HL-60/S4 treated with retinoic acid at 250 ng/mL for 4 days and 3 days (cell line): ENCODE measurements at regions not wholly inside any gene's neighbourhood (a gene's known extent, or its start where the extent isn't known, plus 50 kb on each side); places are given as distances from the start of the nearest gene placed in this dataset.

ENCODE experiments used
- in situ Hi-C: fragments of 300-500 bp; cut with MboI; formaldehyde crosslinking; loops from 2 replicates; pipeline ENCODE4 v1.7.0; 2022; ENCODE audit warnings: low sequenced_read_pairs

DNA sequence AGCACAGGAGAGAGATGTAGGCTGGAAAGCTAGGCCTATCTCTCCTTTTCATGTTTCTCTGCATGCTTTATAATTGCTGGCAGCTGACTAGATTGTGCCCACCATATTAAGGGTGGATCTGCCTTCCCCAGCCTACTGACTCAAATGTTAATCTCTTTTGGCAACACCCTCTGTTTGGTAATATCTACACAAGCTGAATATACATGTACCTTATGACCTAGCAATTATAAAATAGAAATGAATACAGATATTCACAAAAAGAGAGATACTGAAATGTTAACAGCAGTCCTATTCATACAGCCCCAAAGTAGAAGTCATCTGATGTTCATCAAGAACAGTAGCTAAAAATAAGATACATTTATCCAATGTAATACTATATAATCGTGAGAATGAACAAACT lies 429.6 kb downstream of the EPM2A start:
- in situ Hi-C loops = no loop called here

DNA sequence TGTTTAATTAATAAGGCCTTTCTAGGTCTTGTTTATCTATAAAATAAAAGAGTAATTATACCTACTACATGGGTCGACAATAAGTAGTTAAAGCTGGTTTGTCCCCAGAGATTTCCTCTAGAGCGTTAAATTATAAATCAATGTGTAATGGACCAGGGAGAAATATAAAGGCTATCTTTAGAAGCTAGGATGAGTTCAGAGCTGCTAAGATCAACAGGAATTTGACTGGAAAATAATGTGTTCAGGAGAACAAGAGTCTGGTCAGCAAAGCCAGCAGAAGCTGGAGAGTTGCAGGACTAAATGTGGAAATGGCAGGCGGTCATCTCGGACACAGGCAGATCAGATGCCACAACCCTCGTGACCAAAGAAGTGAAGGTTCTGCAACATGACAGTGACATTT lies 428.8 kb downstream of the EPM2A start:
- in situ Hi-C loops = no loop called here

DNA sequence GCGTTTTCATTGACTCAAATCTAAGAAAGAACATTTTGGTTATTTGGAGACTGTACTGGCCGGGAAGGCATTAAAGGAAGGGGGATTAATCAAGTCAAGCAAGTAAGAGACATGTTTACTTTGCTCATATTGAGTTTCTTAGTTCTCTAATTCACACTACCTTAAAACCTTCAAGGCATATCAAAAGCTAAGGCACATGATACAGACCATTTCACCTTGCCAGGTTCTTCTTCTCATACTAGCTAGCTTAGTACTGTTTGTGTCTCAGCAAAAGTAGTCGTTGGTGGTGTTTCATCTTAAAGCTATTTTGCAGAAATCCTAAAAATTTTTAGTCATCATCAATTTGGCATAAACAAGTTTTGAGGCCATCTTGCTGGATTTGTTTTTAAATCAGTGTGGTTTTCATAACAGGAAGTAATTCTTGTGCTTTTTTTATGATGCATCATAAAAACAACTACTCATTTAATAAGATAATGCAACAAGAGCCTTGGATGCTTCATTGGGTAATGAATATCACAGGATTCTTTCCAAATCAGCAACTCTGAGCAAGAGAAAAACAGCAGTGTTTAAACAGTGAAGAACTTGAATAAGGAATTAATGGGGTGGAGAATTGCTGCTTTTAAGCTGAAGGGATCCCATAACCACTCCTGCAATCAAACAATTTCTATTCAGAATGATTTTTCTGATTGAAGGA lies 425.3 kb downstream of the EPM2A start:
- in situ Hi-C loops = no loop called here

DNA sequence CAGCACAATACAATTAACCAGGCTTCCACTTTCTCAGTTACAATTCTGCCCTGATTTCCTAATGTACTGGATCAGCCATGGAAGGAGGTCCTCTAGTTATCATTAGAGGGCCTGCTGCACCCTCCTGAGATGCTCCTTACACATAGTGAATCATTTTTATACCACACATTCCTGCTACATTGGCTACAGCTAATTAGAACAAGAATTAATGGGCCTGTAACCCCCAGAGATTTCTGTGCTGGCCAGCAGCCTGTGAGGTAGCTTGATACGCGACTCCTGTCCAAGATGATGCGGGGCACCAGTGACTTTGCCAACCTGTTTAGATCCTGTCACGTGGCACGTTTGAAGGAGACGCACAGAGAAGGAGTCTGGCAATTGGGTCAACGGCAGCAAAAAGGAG lies 422.8 kb downstream of the EPM2A start:
- in situ Hi-C loops = no loop called here

DNA sequence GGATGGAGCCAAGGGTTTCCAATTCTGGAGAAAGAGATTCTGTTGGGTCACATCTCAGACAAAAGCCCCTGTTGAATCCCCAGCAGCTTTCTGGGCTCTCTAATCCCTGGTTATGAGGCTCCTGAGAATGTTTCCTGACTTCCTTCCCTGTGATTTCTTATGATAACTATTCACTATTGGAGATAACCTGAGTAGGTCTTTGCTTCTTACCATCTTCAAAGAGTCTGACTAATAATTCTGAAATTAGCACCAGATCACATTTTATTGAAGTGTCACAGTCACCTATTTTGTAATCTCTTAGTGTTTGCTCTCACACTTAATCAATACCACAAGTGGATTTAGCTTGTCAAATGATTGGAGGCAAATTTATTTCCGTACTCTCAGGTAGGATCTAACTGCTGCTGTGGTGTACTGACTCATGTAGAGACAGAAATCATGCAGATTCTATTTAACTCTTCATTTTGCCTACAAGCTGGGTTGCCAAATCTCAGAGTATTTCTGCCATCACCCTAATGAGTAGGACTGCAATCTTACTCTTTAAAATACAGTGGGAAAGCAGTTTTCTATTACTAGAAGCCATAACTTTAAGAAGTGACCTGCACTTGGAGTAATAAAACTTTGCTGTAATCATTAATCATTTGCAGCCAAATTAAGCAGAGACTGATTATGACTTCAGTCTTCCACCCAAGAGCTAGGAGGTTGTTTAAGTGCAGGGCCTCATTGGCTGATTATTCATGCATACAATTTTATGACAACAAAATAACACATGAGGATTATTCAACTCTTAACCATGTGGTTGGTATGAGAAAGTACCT lies 422.1 kb downstream of the EPM2A start:
- in situ Hi-C loops = no loop called here

DNA sequence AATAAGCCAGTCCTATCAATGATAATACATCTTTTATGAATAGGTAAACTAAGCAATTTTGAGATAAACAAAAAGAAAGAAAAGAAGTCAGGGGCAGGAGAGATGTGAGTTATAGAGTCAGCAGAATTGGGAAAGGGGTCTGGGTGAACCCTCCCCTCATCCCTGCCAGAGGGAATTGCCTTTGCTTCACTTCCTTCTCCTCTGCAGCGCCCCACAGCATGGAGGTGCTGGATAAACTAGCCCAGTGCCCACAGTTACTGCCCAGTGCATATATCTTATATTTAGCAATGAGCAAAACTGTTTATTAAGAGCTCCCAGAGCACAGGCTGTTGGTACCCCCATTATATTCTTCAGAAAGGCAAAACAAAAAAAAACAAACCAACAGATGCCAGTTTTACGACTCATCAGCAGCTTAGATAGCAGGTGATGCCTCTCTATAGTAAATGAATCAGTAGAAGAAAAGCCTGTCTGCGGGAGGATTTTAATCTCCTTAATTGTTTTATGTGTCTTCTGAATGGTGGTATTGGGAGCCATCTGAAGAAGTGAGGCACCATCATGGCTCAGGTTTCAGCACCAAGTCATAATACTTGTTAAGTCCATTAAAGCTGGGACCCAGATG lies 419.2 kb downstream of the EPM2A start:
- in situ Hi-C loops = no loop called here

DNA sequence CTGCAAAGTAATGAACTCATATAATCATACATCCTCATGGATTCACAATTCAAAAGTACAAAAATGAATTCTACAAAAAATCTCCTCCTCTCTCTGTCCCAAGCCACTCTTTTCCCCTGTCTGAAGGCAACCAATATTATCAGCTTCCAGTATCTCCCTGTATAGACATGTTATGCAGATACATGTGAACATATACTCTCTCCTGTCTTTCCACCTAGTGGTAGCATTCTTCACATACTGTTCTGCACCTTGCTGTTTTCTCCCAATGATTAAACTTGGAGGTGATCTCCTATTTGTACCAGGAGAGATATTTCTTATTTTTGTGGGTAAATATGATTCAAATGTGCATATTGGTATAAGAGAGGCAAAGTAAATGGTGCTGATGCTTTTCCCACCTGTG lies 416.4 kb downstream of the EPM2A start:
- in situ Hi-C loops = no loop called here

DNA sequence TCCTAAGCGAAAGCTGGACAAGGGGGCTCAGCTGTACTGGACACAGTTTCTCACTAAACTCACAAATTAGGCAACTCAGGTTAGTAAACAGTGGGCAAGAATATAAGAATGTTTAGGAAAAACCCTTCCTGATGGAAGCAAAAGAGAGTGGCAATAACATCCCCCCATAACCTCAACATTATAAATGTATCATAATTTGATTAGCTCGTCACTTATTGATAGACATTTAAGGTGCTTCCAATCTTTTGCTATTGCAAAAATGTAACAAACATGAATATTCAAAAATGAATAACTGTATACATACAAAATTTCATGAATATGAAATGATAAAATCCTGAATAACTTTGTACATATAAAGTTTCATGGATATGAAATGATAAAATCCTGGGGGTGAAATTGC lies 415.7 kb downstream of the EPM2A start:
- in situ Hi-C loops = no loop called here

DNA sequence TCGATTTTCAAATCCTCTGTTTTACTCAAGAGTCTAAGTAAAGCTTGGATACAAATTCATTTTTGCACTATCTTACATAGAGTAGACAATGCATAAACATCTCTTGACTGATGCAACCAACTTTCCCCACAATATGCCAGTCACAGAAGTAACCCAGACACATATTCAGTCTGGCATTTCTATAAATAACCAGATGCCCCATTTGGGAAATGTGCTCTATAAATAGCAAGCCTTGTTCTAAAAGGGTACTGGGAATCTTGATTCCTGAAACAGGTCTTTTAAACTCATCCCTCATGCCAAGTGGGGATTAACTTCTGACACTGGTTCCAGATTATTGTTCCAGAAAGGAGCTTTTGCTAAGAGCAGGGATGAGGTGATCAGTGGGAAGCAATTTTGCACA lies 411.7 kb downstream of the EPM2A start:
- in situ Hi-C loops = no loop called here

DNA sequence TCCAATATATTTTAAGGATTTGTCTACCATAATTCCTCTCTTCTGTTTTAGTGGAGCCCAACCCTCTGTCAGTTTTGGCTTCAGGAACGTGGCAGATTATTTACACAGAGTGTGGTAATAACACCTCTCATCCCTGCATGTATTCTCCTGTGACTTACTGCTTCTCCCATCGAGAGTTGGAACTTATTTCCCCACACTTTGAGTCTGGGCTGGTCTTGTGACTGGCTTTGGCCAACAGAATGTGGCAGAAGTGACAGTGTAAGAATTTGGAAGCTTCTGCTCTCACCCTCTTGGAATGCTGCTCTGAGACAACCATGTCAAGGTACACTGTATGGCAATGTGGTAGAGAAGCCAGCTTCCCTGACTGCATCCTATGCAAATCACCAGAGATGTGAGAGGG lies 407.7 kb downstream of the EPM2A start:
- in situ Hi-C loops = no loop called here

DNA sequence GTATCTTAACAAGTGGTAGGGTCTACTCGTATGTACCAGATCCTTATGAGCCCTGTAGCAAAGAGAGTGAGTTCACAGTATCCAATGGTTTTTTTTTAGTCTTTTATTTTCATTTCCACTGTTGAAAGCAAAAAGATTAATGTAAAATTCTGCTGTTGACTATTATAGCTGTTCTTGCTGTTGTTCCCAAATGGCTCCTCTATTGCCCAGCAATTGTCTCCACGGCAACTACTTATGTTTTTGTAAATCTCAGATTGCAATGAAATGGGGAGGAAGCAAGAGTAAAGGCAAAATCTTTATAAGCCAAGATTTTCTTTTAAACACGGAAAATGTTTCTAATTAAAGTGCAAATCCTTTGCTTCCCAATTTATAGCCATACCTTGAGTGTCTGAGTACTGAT lies 406.1 kb downstream of the EPM2A start:
- in situ Hi-C loops = no loop called here

DNA sequence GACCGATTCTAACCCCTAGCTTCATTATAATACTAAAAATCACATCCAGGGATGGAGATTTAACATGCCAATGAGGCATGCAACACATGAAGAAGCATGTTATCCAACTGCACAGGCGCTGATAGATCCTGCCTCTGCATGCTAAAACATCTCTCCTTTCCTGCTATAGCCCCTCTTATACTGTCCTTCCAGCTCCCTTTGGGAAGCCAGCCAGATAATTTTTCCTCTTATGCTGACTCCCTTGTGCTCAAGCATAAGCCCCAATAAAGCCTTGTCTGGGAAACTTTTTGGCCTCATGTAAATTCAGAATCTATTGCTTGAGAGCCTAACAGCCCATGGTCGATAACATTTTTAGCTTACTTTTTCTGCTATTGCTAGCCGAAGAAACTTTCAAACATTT lies 404.3 kb downstream of the EPM2A start:
- in situ Hi-C loops = no loop called here

DNA sequence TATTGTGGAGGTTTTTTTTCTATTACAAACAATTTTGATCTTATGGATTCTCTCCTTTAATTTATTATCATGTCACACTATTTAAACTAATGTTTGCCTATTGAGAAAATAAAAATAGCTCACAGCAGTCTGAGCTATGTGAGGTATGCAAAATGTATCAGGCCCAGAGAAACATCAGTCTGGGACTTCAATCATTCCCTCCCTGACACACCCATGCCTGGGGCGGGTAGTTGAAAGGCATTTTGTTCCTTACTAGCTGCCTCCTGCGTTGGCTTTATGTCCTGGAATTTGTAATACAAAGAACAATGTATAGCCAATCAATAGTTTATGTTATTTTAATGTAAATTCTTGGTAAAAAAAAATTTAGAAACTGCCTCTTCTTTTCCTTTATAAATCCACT lies 403.3 kb downstream of the EPM2A start:
- in situ Hi-C loops = no loop called here

DNA sequence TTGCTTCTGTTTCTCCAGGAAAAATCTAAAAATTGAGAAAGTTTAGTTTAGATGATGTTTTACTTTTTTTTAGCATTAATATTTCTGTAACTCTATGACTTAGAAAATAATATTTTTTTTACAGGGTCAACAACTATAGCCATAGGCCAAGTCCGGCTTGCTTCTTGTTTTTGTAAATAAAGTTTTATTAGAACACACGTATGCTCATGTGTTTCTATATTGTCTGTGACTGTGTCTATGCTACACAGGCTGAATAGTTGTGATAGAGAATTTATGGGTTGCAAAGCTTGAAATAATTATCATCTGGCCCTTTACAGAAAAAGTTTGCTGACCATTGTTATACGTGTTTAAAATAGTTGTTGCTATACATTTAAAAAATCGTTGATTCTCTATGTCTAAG lies 399.2 kb downstream of the EPM2A start:
- in situ Hi-C loops = no loop called here

DNA sequence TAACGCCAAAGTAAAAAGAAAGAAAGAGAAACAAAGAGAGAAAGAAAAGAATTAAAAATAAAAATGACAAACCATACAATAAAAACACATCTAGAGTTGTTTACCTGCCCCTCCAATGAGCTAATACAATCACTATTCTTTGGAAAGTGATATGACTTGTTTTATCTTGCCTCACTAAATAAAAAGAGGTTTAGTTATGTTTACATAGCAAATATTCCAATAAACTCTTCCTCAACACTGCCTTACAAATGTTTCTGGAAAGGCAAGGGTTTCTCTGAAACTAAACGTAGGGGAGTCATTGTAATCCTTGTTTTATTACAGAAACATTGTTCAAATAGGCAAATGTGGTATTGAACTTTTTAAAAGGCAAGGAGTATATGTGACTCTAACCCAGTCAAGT lies 396.2 kb downstream of the EPM2A start:
- in situ Hi-C loops = no loop called here

DNA sequence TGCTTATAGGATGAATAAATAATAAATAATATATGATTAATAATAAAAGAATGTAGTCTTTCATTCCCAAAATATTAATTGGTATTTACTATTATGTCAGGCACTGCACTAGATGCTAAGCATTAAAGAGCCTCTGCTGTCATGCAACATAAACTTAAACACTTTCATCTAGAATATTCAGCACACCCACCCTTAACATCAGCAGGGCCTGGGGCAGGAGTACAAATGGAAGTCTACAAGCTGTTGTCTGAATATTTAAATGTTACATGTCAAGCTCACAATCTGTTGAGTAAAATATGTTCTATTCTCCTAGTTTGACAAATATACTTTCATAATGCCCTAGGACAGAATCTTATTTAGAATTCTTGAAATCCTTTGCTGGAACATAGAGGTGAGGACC lies 395.1 kb downstream of the EPM2A start:
- in situ Hi-C loops = no loop called here

DNA sequence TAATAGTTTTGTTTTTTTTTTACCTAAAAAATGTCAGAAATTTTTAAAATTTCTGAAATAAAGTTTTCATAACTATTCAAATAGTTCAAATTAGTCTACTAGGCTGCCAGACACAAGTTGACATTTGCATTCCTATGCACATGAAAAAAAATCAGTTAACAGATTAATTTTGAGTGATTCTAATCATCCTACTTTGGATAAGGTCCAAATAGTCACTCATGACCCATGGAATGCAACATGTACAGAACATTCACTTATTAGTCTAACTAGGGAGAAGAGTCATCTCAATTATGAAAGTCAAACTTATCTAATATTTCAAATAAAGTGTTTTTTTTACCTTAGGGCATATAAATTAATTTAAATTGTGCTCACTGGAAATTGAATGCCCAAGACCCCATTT lies 390.2 kb downstream of the EPM2A start:
- in situ Hi-C loops = no loop called here

DNA sequence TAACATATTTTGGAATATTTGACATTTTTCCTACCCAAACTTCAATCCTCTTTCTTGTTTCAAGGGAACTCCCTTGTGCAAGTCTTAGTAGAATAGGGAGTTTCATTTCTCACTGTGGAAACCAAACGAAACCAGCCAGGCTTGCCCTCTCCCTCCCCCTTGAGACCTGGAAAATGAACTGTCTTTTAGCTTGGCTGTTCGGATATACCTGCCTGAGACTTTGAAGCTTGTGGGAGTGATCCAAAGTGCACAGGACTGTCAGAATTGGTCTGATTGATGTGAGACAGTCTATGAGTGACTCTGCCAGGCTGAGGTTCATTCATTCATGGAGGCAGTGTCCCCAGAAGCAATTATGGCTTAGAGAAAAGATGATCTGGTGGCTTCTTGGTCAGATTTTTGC lies 388.1 kb downstream of the EPM2A start:
- in situ Hi-C loops = no loop called here

DNA sequence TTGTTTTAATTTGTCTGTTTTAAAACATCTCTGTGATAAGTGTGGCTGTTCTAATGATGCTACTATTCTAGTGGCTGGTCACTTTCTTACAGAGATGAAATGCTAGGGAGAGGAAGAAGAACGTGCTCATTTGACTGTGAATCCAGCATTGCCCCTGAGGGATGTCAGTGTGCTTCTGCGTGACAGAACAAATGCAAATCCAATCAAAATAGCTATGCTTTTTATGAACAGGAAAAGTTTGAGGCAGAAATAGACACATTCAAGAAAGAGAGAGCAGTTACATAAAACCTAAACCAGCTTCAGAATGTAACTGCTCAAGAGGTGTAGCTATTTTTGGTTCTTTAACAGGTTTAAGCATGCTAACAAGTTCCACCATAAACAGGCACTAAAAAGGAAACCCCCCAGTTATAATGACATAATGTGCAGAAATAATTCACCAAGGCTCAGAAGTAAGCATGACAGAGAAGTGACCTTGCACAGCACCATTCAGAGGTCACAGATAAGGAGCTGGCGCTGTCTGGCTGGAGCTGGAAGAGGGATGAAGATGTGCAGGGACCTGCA lies 385.3 kb downstream of the EPM2A start:
- in situ Hi-C loops = no loop called here

DNA sequence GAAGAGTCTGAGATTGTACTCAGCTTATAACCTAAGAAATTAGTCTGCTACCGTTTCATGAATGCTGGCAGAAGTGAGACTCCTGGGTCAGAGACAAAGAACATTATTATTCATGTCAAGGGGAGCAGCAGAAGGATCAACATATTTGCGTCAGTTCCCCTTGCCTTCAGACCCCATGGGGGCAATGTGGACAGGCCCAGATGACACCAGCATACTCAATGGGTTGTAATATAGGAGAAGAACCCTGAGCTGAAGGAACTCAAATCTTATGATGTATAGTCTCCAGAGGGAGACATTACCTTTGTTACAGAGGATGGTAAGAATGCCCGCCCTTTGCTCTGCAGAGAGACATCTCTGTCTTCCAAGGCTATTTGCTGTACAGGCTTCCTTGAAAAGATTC lies 384.4 kb downstream of the EPM2A start:
- in situ Hi-C loops = no loop called here

DNA sequence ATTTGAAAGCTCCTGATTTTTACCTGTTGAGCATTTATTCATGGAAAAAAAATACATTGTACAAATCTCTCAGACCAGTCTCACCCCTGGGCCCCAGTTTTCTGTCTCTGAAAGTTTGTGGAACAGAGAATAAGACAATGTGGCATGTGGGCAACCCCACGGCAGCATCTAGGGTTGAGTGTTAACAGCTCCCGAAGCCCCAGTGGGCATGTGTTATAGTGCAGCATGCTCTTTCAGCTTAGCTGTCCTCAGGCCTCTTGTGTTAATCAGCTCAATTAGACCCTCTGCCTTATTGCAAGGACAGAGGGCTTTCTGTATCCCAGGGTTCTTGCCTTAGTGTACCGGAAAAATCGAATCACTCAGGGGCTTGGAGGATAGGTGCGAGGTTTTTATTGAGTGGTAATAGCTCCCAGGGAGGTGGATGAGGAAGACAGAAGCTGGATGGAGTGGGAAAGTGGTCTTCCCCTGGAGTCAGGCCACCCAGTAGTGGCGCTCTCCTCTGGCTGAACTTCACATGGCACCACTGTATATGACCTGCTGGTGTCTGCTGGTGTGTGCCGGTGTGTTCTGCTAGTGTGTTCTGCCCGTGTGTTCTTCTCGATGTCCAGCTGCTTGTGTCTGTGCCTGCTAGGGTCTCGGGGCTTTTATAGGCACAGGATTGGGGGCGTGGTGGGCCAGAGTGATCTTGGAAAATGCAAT lies 382.8 kb downstream of the EPM2A start:
- in situ Hi-C loops = no loop called here
